OCI-LY3 (cell line): ENCODE measurements at regions not wholly inside any gene's neighbourhood (a gene's known extent, or its start where the extent isn't known, plus 50 kb on each side); places are given as distances from the start of the nearest gene placed in this dataset.

Experiments used
- H2AFZ ChIP-seq: fragments of 200-600, 300-600 bp; shearing (Covaris generic); 2 replicates; pipeline ENCODE4 v1.6.0; 2014; ENCODE audit warnings: antibody characterized with exemption, low read depth, low read length
- H3K27ac ChIP-seq: fragments of 200-600, 300-600 bp; sonication (generic); 2 replicates; pipeline ENCODE4 v1.5.1; 2014; ENCODE audit warnings: mild to moderate bottlenecking, low read length, moderate library complexity, mixed read lengths
- H3K27me3 ChIP-seq: fragments of 200-600, 300-600 bp; sonication (generic); 2 replicates; pipeline ENCODE4 v1.6.1; 2014; ENCODE audit warnings: low read depth, low read length, mixed read lengths
- H3K36me3 ChIP-seq: fragments of 200-600, 300-600 bp; sonication (generic); replicated peaks from 2 replicates; pipeline ENCODE3; 2014; ENCODE audit warnings: low read depth, low read length, mixed read lengths
- H3K4me1 ChIP-seq: fragments of 300-600, 200-600 bp; sonication (generic); 2 replicates; pipeline ENCODE4 v1.6.1; 2014; ENCODE audit warnings: low read length, mixed read lengths
- H3K4me2 ChIP-seq: fragments of 200-600, 300-600 bp; sonication (generic); 2 replicates; pipeline ENCODE4 v1.6.1; 2014; ENCODE audit warnings: low read length, mixed read lengths
- H3K4me3 ChIP-seq: fragments of 300-600, 200-600 bp; sonication (generic); 2 replicates; pipeline ENCODE4 v1.5.1; 2014; ENCODE audit warnings: antibody characterized with exemption, mild to moderate bottlenecking, low read length, moderate library complexity
- H3K79me2 ChIP-seq: fragments of 300-600, 200-600 bp; shearing (Covaris generic); 2 replicates; pipeline ENCODE4 v1.6.1; 2014; ENCODE audit warnings: mild to moderate bottlenecking, low read length, mixed read lengths
- H3K9ac ChIP-seq: fragments of 300-600, 200-600 bp; shearing (Covaris generic); 2 replicates; pipeline ENCODE4 v1.6.0; 2014; ENCODE audit warnings: mild to moderate bottlenecking, low read length, moderate library complexity
- H3K9me3 ChIP-seq: fragments of 200-600, 300-600 bp; shearing (Covaris generic); 2 replicates; pipeline ENCODE4 v1.6.1; 2014; ENCODE audit warnings: low read length, mixed read lengths; ENCODE audit not compliant: insufficient read depth
- H4K20me1 ChIP-seq: fragments of 200-600, 300-600 bp; sonication (generic); 2 replicates; pipeline ENCODE4 v1.6.1; 2016; ENCODE audit warnings: low read length, mixed read lengths; ENCODE audit not compliant: insufficient read depth
- EZH2phosphoT487 ChIP-seq: fragments of 200-600 bp; shearing (Covaris generic); IDR thresholded peaks from 2 replicates; pipeline ENCODE4 v1.6.1; 2018; ENCODE audit warnings: antibody characterized with exemption, mixed run types, low read depth
- TF ChIP-seq, protein P1 (sequence below): fragments of 200-600, 300-600 bp; sonication (generic); IDR thresholded peaks from 2 replicates; pipeline ENCODE4 v1.5.1; 2014; ENCODE audit warnings: antibody characterized with exemption, low read length, low read depth

DNA sequence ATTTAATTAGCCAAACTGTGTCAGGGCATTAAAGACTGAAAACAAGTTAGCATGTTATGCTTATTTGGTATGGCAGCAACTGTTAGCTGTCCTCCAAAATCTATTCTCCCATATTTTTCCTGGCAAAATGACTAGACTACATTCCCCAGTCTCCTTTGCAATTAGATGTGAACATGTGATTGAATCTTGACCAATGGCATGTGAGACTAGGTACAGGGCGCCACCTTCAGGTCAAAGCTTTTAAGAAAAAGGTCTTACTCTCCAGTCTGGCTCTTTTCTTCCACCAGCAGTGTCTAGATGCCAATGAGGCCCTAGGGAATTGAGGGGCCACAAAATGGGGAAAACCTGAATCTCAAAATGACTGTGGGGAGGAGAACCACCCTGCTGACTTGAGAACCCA lies 408.2 kb downstream of the SMARCA1 start:
- H3K9ac ChIP-seq: no peak overlapping the region
- H3K9me3 ChIP-seq: no peaks in the 10 kb centered on the region
- no peaks in the 10 kb centered on the region for H3K79me2 ChIP-seq
- no peak overlapping the region for H3K4me2 ChIP-seq
- no peaks in the 10 kb centered on the region for H3K27me3 ChIP-seq
- no peaks in the 10 kb centered on the region for H3K4me1 ChIP-seq
- no peak overlapping the region for H2AFZ ChIP-seq
- H4K20me1 ChIP-seq: no peaks in the 10 kb centered on the region
- H3K4me3 ChIP-seq: no peak overlapping the region
- H3K27ac ChIP-seq: no peak overlapping the region
- H3K36me3 ChIP-seq: no peaks in the 10 kb centered on the region
- TF ChIP-seq, protein P1, sequence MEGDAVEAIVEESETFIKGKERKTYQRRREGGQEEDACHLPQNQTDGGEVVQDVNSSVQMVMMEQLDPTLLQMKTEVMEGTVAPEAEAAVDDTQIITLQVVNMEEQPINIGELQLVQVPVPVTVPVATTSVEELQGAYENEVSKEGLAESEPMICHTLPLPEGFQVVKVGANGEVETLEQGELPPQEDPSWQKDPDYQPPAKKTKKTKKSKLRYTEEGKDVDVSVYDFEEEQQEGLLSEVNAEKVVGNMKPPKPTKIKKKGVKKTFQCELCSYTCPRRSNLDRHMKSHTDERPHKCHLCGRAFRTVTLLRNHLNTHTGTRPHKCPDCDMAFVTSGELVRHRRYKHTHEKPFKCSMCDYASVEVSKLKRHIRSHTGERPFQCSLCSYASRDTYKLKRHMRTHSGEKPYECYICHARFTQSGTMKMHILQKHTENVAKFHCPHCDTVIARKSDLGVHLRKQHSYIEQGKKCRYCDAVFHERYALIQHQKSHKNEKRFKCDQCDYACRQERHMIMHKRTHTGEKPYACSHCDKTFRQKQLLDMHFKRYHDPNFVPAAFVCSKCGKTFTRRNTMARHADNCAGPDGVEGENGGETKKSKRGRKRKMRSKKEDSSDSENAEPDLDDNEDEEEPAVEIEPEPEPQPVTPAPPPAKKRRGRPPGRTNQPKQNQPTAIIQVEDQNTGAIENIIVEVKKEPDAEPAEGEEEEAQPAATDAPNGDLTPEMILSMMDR: peak; percentile 63
- TF ChIP-seq EZH2phosphoT487: no peak

DNA sequence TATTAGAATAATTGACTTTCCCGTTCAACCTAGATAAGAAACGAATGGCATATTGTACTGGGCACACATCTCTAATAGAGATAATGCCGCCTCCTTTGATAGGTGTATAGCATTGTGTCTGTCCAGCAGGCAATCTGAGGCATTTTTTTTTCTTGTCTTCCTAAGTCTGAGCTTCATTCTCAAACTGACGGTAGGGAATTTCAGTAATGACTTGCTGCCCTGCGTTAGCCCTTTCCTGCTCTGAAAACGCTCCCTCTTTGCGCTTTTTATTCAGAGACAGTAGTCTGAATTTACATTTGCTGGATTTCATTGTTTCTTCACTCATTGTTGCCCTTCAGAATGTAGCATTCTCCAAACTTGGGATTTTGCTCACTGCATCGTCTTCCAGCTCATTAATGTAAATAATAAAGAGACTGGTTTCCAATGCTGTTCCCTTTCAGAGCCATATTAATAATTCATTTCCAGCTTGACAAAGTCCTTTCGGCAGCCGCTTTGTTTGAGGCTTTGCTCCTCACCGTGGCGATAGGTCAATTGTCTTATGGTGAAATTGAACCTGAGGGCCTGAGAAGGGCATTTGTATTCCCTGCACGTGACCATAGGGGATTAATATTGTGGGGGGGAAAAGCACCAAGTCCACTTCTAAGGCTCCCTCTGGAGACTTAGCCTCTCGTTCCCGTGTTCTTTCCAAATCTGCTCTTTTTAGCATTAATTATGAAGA lies 412.1 kb downstream of the SMARCA1 start:
- H3K9ac ChIP-seq: no peak overlapping the region
- no peaks in the 10 kb centered on the region for H3K36me3 ChIP-seq
- H3K9me3 ChIP-seq: no peaks in the 10 kb centered on the region
- H2AFZ ChIP-seq: no peak overlapping the region
- no peak overlapping the region for H3K4me2 ChIP-seq
- H3K4me3 ChIP-seq: no peak overlapping the region
- no peaks in the 10 kb centered on the region for H3K4me1 ChIP-seq
- H3K79me2 ChIP-seq: no peaks in the 10 kb centered on the region
- H3K27me3 ChIP-seq: no peaks in the 10 kb centered on the region
- no peaks in the 10 kb centered on the region for H4K20me1 ChIP-seq
- no peak overlapping the region for H3K27ac ChIP-seq
- TF ChIP-seq, protein P1: no peak
- no peak for TF ChIP-seq EZH2phosphoT487

DNA sequence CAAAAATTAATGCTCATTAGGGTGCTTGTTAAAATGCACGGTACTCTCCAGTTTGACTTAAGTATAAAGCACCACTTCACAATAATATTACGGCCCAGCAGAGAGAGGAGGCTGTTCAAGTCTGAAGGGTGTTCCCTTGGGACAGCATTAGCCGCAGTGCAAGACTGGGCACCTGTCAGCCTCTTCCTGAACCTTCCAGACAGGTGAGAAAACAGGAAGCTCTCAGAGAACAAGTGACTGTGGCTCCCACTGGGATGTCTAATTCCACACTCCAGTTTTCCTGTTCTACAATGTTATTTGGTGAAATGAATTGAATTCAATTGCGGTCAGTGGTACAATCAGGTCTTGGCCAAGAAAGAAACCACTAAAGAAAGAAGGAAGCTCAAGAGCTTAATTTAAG lies 414.4 kb downstream of the SMARCA1 start:
- H3K27ac ChIP-seq: no peak overlapping the region
- TF ChIP-seq, protein P1: no peak
- TF ChIP-seq EZH2phosphoT487: no peak
- no peaks in the 10 kb centered on the region for H3K36me3 ChIP-seq
- H3K27me3 ChIP-seq: no peaks in the 10 kb centered on the region
- H3K4me2 ChIP-seq: no peak overlapping the region
- no peak overlapping the region for H3K4me3 ChIP-seq
- H4K20me1 ChIP-seq: no peaks in the 10 kb centered on the region
- H3K9me3 ChIP-seq: no peaks in the 10 kb centered on the region
- no peak overlapping the region for H3K9ac ChIP-seq
- H3K79me2 ChIP-seq: no peaks in the 10 kb centered on the region
- no peak overlapping the region for H2AFZ ChIP-seq
- H3K4me1 ChIP-seq: no peaks in the 10 kb centered on the region

DNA sequence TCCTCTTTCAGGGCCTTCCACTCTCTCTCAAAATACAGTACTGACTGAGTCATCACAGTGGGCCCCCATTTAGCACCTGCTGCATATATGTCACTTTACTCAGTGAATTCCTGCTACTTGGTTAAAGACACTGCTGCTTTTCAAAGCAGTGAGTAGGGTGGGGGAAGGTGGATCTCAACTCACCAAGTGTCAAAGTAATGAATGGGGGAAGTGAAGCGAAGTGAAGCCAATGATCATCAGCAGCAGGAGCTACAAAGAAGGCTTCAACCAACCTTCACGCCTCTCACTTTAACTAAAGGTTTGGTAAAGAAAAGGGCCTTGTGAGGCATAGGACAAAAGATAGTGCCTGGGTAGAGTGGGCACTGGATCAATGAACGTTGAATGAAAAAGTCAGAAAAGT lies 424.1 kb downstream of the SMARCA1 start:
- Histone ChIP-seq H2AFZ (no peak overlapping the region), H3K27ac (no peak overlapping the region), H3K4me2 (no peak overlapping the region), H3K4me1 (no peaks in the 10 kb centered on the region), H3K9me3 (no peaks in the 10 kb centered on the region), H3K9ac (no peak overlapping the region), H3K4me3 (no peak overlapping the region), H3K27me3 (no peaks in the 10 kb centered on the region), H3K79me2 (no peaks in the 10 kb centered on the region), H4K20me1 (no peaks in the 10 kb centered on the region), H3K36me3 (no peaks in the 10 kb centered on the region)
- TF ChIP-seq EZH2phosphoT487: no peak
- TF ChIP-seq, protein P1: no peak
